NCI-H748 (cell line): ENCODE measurements at regions not wholly inside any gene's neighbourhood (a gene's known extent, or its start where the extent isn't known, plus 50 kb on each side); places are given as distances from the start of the nearest gene placed in this dataset.
"Not testable (repeated sequence)": the region's sequence is repeated elsewhere in the genome, so short reads cannot be mapped to it uniquely, and the experiment has no call there.

Source experiments
- DNase-seq: peaks from one replicate; lab custom pipeline; 2025; ENCODE audit not compliant: unreplicated experiment; lab: John Stamatoyannopoulos, UW

GRCh38 chrX:1060562-1060960, 151.9 kb downstream of the CRLF2 start:
- DNase-seq: no peak

DNA sequence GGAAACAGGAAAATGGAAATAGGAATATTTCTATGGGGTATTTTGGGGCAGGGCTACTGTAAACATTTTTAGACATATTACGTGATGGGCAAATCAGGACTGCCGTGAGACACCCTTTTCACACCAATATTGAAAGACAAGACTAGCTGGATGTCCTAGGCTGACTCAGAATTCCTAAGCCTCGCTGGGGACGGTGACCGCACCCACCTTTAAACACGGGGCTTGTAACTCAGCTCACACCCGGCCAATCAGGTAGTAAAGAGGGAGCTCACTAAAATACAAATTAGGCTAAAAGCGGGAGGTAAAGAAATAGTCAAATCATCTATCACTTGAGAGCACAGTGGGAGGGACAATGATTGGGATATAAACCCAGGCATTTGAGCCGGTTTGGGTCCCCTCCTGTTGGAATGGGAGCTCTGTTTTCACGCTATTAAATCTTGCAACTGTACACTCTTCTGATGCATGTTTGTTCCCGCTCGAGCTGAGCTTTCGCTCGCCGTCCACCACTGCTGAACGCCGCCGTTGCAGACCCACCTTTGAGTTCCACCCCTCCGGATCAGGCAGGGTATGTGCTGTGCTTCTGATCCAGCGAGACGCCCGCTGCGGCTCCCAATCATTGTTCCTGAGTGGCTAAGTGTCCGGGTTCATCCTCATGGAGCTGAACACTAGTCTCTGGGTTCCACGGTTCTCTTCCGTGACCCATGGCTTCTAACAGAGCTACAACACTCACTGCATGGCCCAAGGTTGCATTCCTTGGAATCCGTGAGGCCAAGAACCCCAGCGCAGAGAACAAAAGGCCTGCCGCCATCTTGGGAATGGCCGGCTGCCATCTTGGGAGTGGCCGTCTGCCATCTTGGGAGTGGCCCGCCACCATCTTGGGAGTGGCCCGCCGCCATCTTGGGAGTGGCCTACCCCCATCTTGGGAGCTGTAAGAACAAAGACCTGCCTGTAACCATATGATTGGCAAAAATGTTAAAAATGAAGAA, 152.6 kb downstream of the CRLF2 start:
- no peak for DNase-seq

GRCh38 chrX:1053600-1053999, 158.8 kb downstream of the CRLF2 start:
- not testable (repeated sequence) for DNase-seq

- DNase-seq: no peak
Observed at GRCh38 chrX:1053072-1053471, 159.4 kb downstream of the CRLF2 start.

- DNase-seq: no peak
Observed at GRCh38 chrX:1052021-1052420, 160.4 kb downstream of the CRLF2 start.

- no peak for DNase-seq
Observed at GRCh38 chrX:1051421-1051820, 161.0 kb downstream of the CRLF2 start.

DNA sequence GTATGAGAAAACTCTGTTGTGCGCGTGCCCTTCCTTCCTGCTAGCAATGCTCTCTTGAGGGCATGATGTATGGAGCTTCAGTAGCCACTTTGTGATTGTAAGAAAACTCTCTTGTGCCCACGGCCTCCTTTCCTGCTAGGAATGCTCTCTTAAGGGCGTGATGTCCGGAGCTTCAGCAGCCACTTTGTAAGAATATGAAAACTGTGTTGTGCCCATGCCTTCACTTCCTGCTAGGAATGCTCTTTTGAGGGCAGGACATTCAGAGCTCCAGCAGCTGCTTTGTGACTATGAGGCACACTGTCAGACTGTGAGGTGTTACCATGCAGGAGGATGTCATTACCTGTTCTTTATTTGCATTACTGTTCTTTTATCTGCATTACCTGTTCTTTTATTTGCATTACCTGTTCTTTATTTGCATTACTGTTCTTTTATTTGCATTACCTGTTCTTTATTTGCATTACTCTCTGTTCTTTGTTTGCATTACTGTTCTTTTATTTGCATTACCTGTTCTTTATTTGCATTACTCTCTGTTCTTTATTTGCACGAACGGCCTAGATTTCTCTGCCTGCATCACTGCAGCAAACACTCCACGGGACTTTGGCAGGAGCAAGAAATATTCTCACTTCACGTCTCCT, 166.7 kb downstream of the CRLF2 start:
- no peak for DNase-seq

- no peak for DNase-seq
Observed at GRCh38 chrX:1041091-1041490, 171.4 kb downstream of the CRLF2 start.

- DNase-seq: not testable (repeated sequence)
Observed at GRCh38 chrX:1035931-1036330, 176.5 kb downstream of the CRLF2 start.

GRCh38 chrX:1035206-1035605, 177.2 kb downstream of the CRLF2 start:
- no peak for DNase-seq

GRCh38 chrX:1034717-1035116, 177.7 kb downstream of the CRLF2 start:
- DNase-seq: no peak

- peak; percentile 22 for DNase-seq
Observed at GRCh38 chrX:1031521-1032430, 180.7 kb downstream of the CRLF2 start.

GRCh38 chrX:1029494-1029893, 183.0 kb downstream of the CRLF2 start:
- no peak for DNase-seq

GRCh38 chrX:1027680-1028079, 184.8 kb downstream of the CRLF2 start:
- DNase-seq: no peak

- no peak for DNase-seq
Observed at GRCh38 chrX:1027133-1027532, 185.3 kb downstream of the CRLF2 start.

GRCh38 chrX:1026263-1027015, 186.0 kb downstream of the CRLF2 start:
- DNase-seq: no peak

DNA sequence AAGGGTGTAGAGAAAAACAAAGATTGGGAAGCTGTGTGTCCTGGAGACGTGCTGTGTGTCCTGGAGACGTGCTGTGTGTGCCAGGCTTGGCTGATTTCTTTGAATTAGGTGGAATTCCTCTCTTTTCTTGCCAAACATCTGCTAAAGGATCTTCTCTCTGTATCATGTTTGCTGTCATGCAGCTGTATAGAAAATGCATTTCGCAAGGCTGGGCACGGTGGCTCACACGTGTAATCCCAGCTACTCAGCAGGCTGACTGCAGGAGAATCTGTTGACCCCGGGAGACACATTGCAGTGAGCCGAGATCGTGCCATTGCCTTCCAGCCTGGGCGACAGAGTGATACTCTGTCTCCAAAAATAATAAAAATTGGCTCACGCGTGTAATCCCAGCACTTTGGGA, 187.0 kb downstream of the CRLF2 start:
- no peak for DNase-seq

- DNase-seq: no peak
Observed at GRCh38 chrX:1023676-1024075, 188.8 kb downstream of the CRLF2 start.

- DNase-seq: not testable (repeated sequence)
Observed at GRCh38 chrX:1021314-1021993, 191.0 kb downstream of the CRLF2 start.

GRCh38 chrX:1020634-1021166, 191.7 kb downstream of the CRLF2 start:
- no peak for DNase-seq
